Esophagus muscularis mucosa (tissue), 4 donors: ENCODE measurements at regions not wholly inside any gene's neighbourhood (a gene's known extent, or its start where the extent isn't known, plus 50 kb on each side); places are given as distances from the start of the nearest gene placed in this dataset.

ENCODE experiments used
- DNase-seq: peaks from one replicate; pipeline ENCODE4 v3.0.0-alpha.2; 2017; ENCODE audit errors: extremely low spot score
- H3K27ac ChIP-seq, 4 donors: fragments of 200-600 bp; sonication (generic); replicated peaks in 1 of 4; 1 replicate in 3 of 4; 2 replicates in 1 of 4; pipeline ENCODE4 v1.5.1; 2016 to 2019; ENCODE audit warnings: mild to moderate bottlenecking in 1 of 4
- H3K27me3 ChIP-seq, 4 donors: fragments of 200-600 bp; sonication (generic); one replicate each; pipeline versions ENCODE4 v1.5.1 to v1.6.0; 2016 to 2019
- H3K36me3 ChIP-seq, 4 donors: fragments of 200-600 bp; sonication (generic); one replicate each; pipeline ENCODE4 v1.5.1; 2016 to 2019
- H3K4me1 ChIP-seq, 4 donors: fragments of 200-600 bp; sonication (generic); one replicate each; pipeline ENCODE4 v1.5.1; 2016 to 2019
- H3K4me3 ChIP-seq, 4 donors: fragments of 200-600 bp; sonication (generic); 1 replicate in 2 of 4; 2 replicates in 2 of 4; pipeline ENCODE4 v1.5.1; 2016 to 2019; ENCODE audit warnings: mild to moderate bottlenecking in 4 of 4, moderate library complexity in 1 of 4
- H3K9me3 ChIP-seq, 4 donors: fragments of 200-600 bp; sonication (generic); 1 replicate in 3 of 4; 2 replicates in 1 of 4; pipeline ENCODE4 v1.5.1; 2016 to 2019
- CTCF ChIP-seq, 3 experiments: fragments of 200-600 bp in 2 of 3; fragments of 450-650 bp in 1 of 3; sonication (generic) in 2 of 3; IDR thresholded peaks; one replicate each; pipeline ENCODE4 v1.5.1; 2017 to 2019; ENCODE audit warnings: antibody characterized with exemption in 3 of 3, mild to moderate bottlenecking in 2 of 3, moderate library complexity in 1 of 3
- EP300 ChIP-seq: sonication (generic); formaldehyde crosslinking; IDR thresholded peaks from one replicate; pipeline ENCODE4 v1.6.1; 2017; ENCODE audit warnings: antibody characterized with exemption
- POLR2A ChIP-seq: fragments of 450-650 bp; IDR thresholded peaks from one replicate; pipeline ENCODE4 v1.6.1; 2017; ENCODE audit warnings: antibody characterized with exemption, moderate library complexity, mild to moderate bottlenecking, low read depth
- POLR2AphosphoS5 ChIP-seq, 2 donors: sonication (generic); formaldehyde crosslinking; IDR thresholded peaks; one replicate each; pipeline ENCODE4 v1.6.1; 2017; ENCODE audit warnings: antibody characterized with exemption in 2 of 2
- WGBS: methylation state at CpG from one replicate; pipeline ENCODE4 v1.1.5; 2018; 5-methylcytosine and 5-hydroxymethylcytosine counted together
- intact Hi-C: fragments of 100-400 bp; cut with DNase I; formaldehyde crosslinking; loops from one replicate; pipeline ENCODE4 v1.15.1; 2023

- Histone ChIP-seq H3K27me3 (no peaks in the 10 kb centered on the region), H3K36me3 (no peaks in the 10 kb centered on the region), H3K9me3 (no peaks in the 10 kb centered on the region), H3K4me1 (peaks cover 16 to 22% (median 18%) of the 10 kb centered on the region in 4 donors), H3K27ac (no peak overlapping the region), H3K4me3 (no peak overlapping the region)
- WGBS = 94% methylated on average over 8 of the region's 8 CpGs
- TF ChIP-seq CTCF (IDR thresholded peaks at IDR 0.05) = no peak
- TF ChIP-seq POLR2AphosphoS5 (IDR thresholded peaks at IDR 0.05) = no peak
- no peak for TF ChIP-seq EP300
- TF ChIP-seq POLR2A = no peak
- intact Hi-C loops = no loop called here
- DNase-seq = no peak
These were observed 50.6 kb upstream of the ZMYND8 start for GRCh38 chr20:47406849-47407682.

- TF ChIP-seq EP300 (no peak), POLR2AphosphoS5 (IDR thresholded peaks at IDR 0.05) (peak; percentile 69 to 81)
- Histone ChIP-seq H3K4me1 (peaks cover 23 to 41% (median 30%) of the 10 kb centered on the region in 4 donors), H3K27ac (peak overlapping the region; percentile 51 to 64 (median 60)), H3K36me3 (no peaks in the 10 kb centered on the region), H3K4me3 (peak overlapping the region in 1 of 4 donors; percentile 11), H3K9me3 (no peaks in the 10 kb centered on the region), H3K27me3 (no peaks in the 10 kb centered on the region)
- 30% methylated on average over 5 of the region's 5 CpGs for WGBS
- DNase-seq = no peak
- intact Hi-C loops = loop anchor here (5.0 kb wide), 1 partner anchor 91 kb away; the partner anchor contains the start of gene NCOA3
These were observed 54.7 kb upstream of the ZMYND8 start for GRCh38 chr20:47411161-47411560.

GRCh38 chr20:47412083-47412482, 55.6 kb upstream of the ZMYND8 start:
- Histone ChIP-seq H3K9me3 (no peaks in the 10 kb centered on the region), H3K27me3 (no peaks in the 10 kb centered on the region), H3K27ac (peak overlapping the region; percentile 51 to 64 (median 60)), H3K4me3 (no peak overlapping the region), H3K36me3 (no peaks in the 10 kb centered on the region), H3K4me1 (peaks cover 23 to 41% (median 30%) of the 10 kb centered on the region in 4 donors)
- WGBS = 91% methylated on average over 4 of the region's 4 CpGs
- DNase-seq = no peak
- TF ChIP-seq EP300 (no peak), CTCF (IDR thresholded peaks at IDR 0.05) (no peak), POLR2A (no peak), POLR2AphosphoS5 (IDR thresholded peaks at IDR 0.05) (no peak)
- intact Hi-C loops = loop anchor here (5.0 kb wide), 1 partner anchor 90 kb away; the partner anchor contains the start of gene NCOA3

GRCh38 chr20:47413189-47413588, 56.7 kb upstream of the ZMYND8 start:
- no peak overlapping the region for H3K27ac ChIP-seq
- intact Hi-C loops = loop anchor here (5.0 kb wide), 1 partner anchor 89 kb away; the partner anchor contains the start of gene NCOA3
- no peaks in the 10 kb centered on the region for H3K9me3 ChIP-seq
- H3K36me3 ChIP-seq = no peaks in the 10 kb centered on the region
- 92% methylated on average over 8 of the region's 8 CpGs for WGBS
- H3K4me1 ChIP-seq = peaks cover 24 to 41% (median 30%) of the 10 kb centered on the region in 4 donors
- TF ChIP-seq EP300 (no peak), POLR2A (no peak), POLR2AphosphoS5 (IDR thresholded peaks at IDR 0.05) (no peak), CTCF (IDR thresholded peaks at IDR 0.05) (no peak)
- DNase-seq = no peak
- no peak overlapping the region for H3K4me3 ChIP-seq
- H3K27me3 ChIP-seq = no peaks in the 10 kb centered on the region

GRCh38 chr20:47417245-47418068, 61.0 kb upstream of the ZMYND8 start:
- Histone ChIP-seq H3K4me1 (peaks cover 5 to 15% (median 10%) of the 10 kb centered on the region in 4 donors), H3K9me3 (no peaks in the 10 kb centered on the region), H3K27ac (no peak overlapping the region), H3K4me3 (no peak overlapping the region), H3K36me3 (no peaks in the 10 kb centered on the region), H3K27me3 (no peaks in the 10 kb centered on the region)
- no peak for TF ChIP-seq CTCF (IDR thresholded peaks at IDR 0.05)
- no peak for DNase-seq
- 92% methylated on average over 7 of the region's 7 CpGs for WGBS
- intact Hi-C loops = no loop called here
